Ascending aorta (tissue), 2 donors: ENCODE measurements at regions not wholly inside any gene's neighbourhood (a gene's known extent, or its start where the extent isn't known, plus 50 kb on each side); places are given as distances from the start of the nearest gene placed in this dataset.

ENCODE experiments used
- DNase-seq, 2 donors: peaks; one replicate each; pipeline ENCODE4 v3.0.0-alpha.2; 2019; ENCODE audit warnings: low spot score in 2 of 2
- H3K27ac ChIP-seq, 2 donors: fragments of 200-600 bp; sonication (generic); one replicate each; pipeline ENCODE4 v1.5.1; 2016 to 2017; ENCODE audit warnings: mild to moderate bottlenecking in 1 of 2
- H3K27me3 ChIP-seq: fragments of 200-600 bp; sonication (generic); one replicate; pipeline ENCODE4 v1.5.1; 2017
- H3K36me3 ChIP-seq, 2 donors: fragments of 200-600 bp; sonication (generic); one replicate each; pipeline ENCODE4 v1.5.1; 2016
- H3K4me1 ChIP-seq, 2 donors: fragments of 200-600 bp; sonication (generic); one replicate each; pipeline ENCODE4 v1.5.1; 2016 to 2017; ENCODE audit warnings: mild to moderate bottlenecking in 1 of 2
- H3K4me3 ChIP-seq, 2 donors: fragments of 200-600 bp; sonication (generic); one replicate each; pipeline ENCODE4 v1.5.1; 2016 to 2017; ENCODE audit warnings: mild to moderate bottlenecking in 1 of 2
- H3K9me3 ChIP-seq, 2 donors: fragments of 200-600 bp; sonication (generic); one replicate each; pipeline ENCODE4 v1.5.1; 2016
- CTCF ChIP-seq, 3 experiments: fragments of 200-600 bp in 2 of 3; fragments of 450-650 bp in 1 of 3; sonication (generic) in 2 of 3; IDR thresholded peaks; one replicate each; pipeline ENCODE4 v1.5.1; 2016 to 2019; ENCODE audit warnings: antibody characterized with exemption in 3 of 3, mild to moderate bottlenecking in 1 of 3, moderate library complexity in 1 of 3
- intact Hi-C: fragments of 100-400 bp; cut with DNase I; formaldehyde crosslinking; loops from one replicate; pipeline ENCODE4 v1.15.1; 2023

- Histone ChIP-seq H3K27me3 (no peaks in the 10 kb centered on the region), H3K9me3 (no peaks in the 10 kb centered on the region), H3K36me3 (no peaks in the 10 kb centered on the region), H3K4me1 (no peaks in the 10 kb centered on the region), H3K27ac (no peak overlapping the region), H3K4me3 (no peak overlapping the region)
- no peak for DNase-seq
- no peak for TF ChIP-seq CTCF (IDR thresholded peaks at IDR 0.05)
- intact Hi-C loops = no loop called here
Observed at GRCh38 chr4:180153587-180153986, 2089.6 kb upstream of the TENM3 start.

- H3K27ac ChIP-seq = no peak overlapping the region
- no peak for TF ChIP-seq CTCF (IDR thresholded peaks at IDR 0.05)
- DNase-seq = no peak
- intact Hi-C loops = no loop called here
- H3K36me3 ChIP-seq = no peaks in the 10 kb centered on the region
- no peak overlapping the region for H3K4me3 ChIP-seq
- H3K4me1 ChIP-seq = no peaks in the 10 kb centered on the region
- no peaks in the 10 kb centered on the region for H3K9me3 ChIP-seq
- no peaks in the 10 kb centered on the region for H3K27me3 ChIP-seq
Observed at GRCh38 chr4:180156684-180157083, 2086.5 kb upstream of the TENM3 start.

- no peaks in the 10 kb centered on the region for H3K9me3 ChIP-seq
- no peak overlapping the region for H3K27ac ChIP-seq
- no peaks in the 10 kb centered on the region for H3K36me3 ChIP-seq
- H3K27me3 ChIP-seq = no peaks in the 10 kb centered on the region
- no peak overlapping the region for H3K4me3 ChIP-seq
- TF ChIP-seq CTCF (IDR thresholded peaks at IDR 0.05) = no peak
- intact Hi-C loops = no loop called here
- H3K4me1 ChIP-seq = no peaks in the 10 kb centered on the region
- DNase-seq = no peak
Observed at GRCh38 chr4:180160195-180160983, 2082.8 kb upstream of the TENM3 start.

GRCh38 chr4:180164799-180165198, 2078.4 kb upstream of the TENM3 start:
- Histone ChIP-seq H3K27ac (no peak overlapping the region), H3K36me3 (no peaks in the 10 kb centered on the region), H3K4me1 (no peaks in the 10 kb centered on the region), H3K9me3 (no peaks in the 10 kb centered on the region), H3K4me3 (no peak overlapping the region), H3K27me3 (no peaks in the 10 kb centered on the region)
- DNase-seq = no peak
- TF ChIP-seq CTCF (IDR thresholded peaks at IDR 0.05) = no peak
- intact Hi-C loops = no loop called here

- no peak for TF ChIP-seq CTCF (IDR thresholded peaks at IDR 0.05)
- Histone ChIP-seq H3K9me3 (no peaks in the 10 kb centered on the region), H3K4me1 (no peaks in the 10 kb centered on the region), H3K36me3 (no peaks in the 10 kb centered on the region), H3K27ac (no peak overlapping the region), H3K27me3 (no peaks in the 10 kb centered on the region), H3K4me3 (no peak overlapping the region)
- intact Hi-C loops = no loop called here
- DNase-seq = no peak
Observed at GRCh38 chr4:180169394-180169793, 2073.8 kb upstream of the TENM3 start.

- TF ChIP-seq CTCF (IDR thresholded peaks at IDR 0.05) = no peak
- H3K36me3 ChIP-seq = no peaks in the 10 kb centered on the region
- no peaks in the 10 kb centered on the region for H3K9me3 ChIP-seq
- no peak for DNase-seq
- H3K27me3 ChIP-seq = no peaks in the 10 kb centered on the region
- H3K4me3 ChIP-seq = no peak overlapping the region
- intact Hi-C loops = no loop called here
- H3K27ac ChIP-seq = no peak overlapping the region
- no peaks in the 10 kb centered on the region for H3K4me1 ChIP-seq
Observed at GRCh38 chr4:180169966-180170365, 2073.2 kb upstream of the TENM3 start.
